ENCODE measurements at regions not wholly inside any gene's neighbourhood (a gene's known extent, or its start where the extent isn't known, plus 50 kb on each side); places are given as distances from the start of the nearest gene placed in this dataset.

- TF ChIP-seq, protein P1, sequence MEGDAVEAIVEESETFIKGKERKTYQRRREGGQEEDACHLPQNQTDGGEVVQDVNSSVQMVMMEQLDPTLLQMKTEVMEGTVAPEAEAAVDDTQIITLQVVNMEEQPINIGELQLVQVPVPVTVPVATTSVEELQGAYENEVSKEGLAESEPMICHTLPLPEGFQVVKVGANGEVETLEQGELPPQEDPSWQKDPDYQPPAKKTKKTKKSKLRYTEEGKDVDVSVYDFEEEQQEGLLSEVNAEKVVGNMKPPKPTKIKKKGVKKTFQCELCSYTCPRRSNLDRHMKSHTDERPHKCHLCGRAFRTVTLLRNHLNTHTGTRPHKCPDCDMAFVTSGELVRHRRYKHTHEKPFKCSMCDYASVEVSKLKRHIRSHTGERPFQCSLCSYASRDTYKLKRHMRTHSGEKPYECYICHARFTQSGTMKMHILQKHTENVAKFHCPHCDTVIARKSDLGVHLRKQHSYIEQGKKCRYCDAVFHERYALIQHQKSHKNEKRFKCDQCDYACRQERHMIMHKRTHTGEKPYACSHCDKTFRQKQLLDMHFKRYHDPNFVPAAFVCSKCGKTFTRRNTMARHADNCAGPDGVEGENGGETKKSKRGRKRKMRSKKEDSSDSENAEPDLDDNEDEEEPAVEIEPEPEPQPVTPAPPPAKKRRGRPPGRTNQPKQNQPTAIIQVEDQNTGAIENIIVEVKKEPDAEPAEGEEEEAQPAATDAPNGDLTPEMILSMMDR (IDR thresholded peaks at IDR 0.05; ENCODE audit: poor library complexity) = peak; percentile 47
- TF ChIP-seq EZH2 (IDR thresholded peaks at IDR 0.05; ENCODE audit: borderline replicate concordance) = no peak
Measured at GRCh38 chrX:121579016-121579760, 531.8 kb downstream of the GLUD2 start.

All from hepatocyte (in vitro differentiated cells).